ENCODE measurements at regions not wholly inside any gene's neighbourhood (a gene's known extent, or its start where the extent isn't known, plus 50 kb on each side); places are given as distances from the start of the nearest gene placed in this dataset.

- H3K27me3 ChIP-seq (ENCODE audit: control insufficient read depth in 2 of 2, insufficient read depth in 2 of 2, low read length in 2 of 2) = no peaks in the 10 kb centered on the region
- Mint-ChIP-seq H3K9me3 (peaks cover 0 to 2% (median 0%) of the 10 kb centered on the region in 7 donors), H3K4me3 (no peak overlapping the region), H3K4me1 (no peaks in the 10 kb centered on the region), H3K27me3 (ENCODE audit: low read depth in 3 of 3) (peaks cover 0 to 4% (median 3%) of the 10 kb centered on the region in 3 donors), H3K27ac (no peak overlapping the region), H3K36me3 (no peaks in the 10 kb centered on the region)
- no peaks in the 10 kb centered on the region for H3K79me2 ChIP-seq (ENCODE audit: insufficient read depth, low read length)
- TF ChIP-seq CTCF (IDR thresholded peaks at IDR 0.05) = no peak
- H3K9me3 ChIP-seq (replicated peaks in 1 of 2; ENCODE audit: control insufficient read depth in 1 of 2, insufficient read depth in 1 of 2, low read length in 2 of 2) = no peaks in the 10 kb centered on the region
- H3K36me3 ChIP-seq (replicated peaks in 1 of 2; ENCODE audit: control insufficient read depth in 1 of 2, insufficient read depth in 2 of 2, low read length in 2 of 2) = no peaks in the 10 kb centered on the region
- no peak overlapping the region for H3K9ac ChIP-seq (ENCODE audit: insufficient read depth, low read length, poor library complexity, severe bottlenecking)
- intact Hi-C loops (cut with micrococcal nuclease) = no loop called here
- DNase-seq = no peak
- H3K4me3 ChIP-seq (replicated peaks in 1 of 3; ENCODE audit: low read depth in 2 of 3, low read length in 3 of 3) = no peak overlapping the region
- no peak overlapping the region for H2AFZ ChIP-seq (ENCODE audit: insufficient read depth, low read depth, low read length, poor library complexity, severe bottlenecking)
- no peaks in the 10 kb centered on the region for H4K20me1 ChIP-seq (ENCODE audit: insufficient read depth, low read length)
- no CpG with 5 or more reads among the region's 5 CpGs for WGBS (ENCODE audit: insufficient coverage)
- H3K27ac ChIP-seq (ENCODE audit: low read depth in 1 of 2, low read length in 2 of 2) = no peak overlapping the region
- H3K4me1 ChIP-seq (ENCODE audit: control insufficient read depth in 1 of 2, insufficient read depth in 2 of 2, low read length in 2 of 2) = peaks cover 0 to 7% of the 10 kb centered on the region in 2 donors
- no peak overlapping the region for H3K4me2 ChIP-seq (replicated peaks; ENCODE audit: extremely low read depth, low read length, poor library complexity, severe bottlenecking)
These were observed 125.1 kb upstream of the NRP1 start for GRCh38 chr10:33459602-33460001.

- peaks cover 0 to 5% (median 4%) of the 10 kb centered on the region in 7 donors for H3K9me3 Mint-ChIP-seq
- no peak for DNase-seq
- H2AFZ ChIP-seq (ENCODE audit: insufficient read depth, low read depth, low read length, poor library complexity, severe bottlenecking) = no peak overlapping the region
- no peaks in the 10 kb centered on the region for H3K79me2 ChIP-seq (ENCODE audit: insufficient read depth, low read length)
- intact Hi-C loops (cut with micrococcal nuclease) = no loop called here
- H3K36me3 ChIP-seq (replicated peaks in 1 of 2; ENCODE audit: control insufficient read depth in 1 of 2, insufficient read depth in 2 of 2, low read length in 2 of 2) = no peaks in the 10 kb centered on the region
- no peak overlapping the region for H3K4me3 ChIP-seq (replicated peaks in 1 of 3; ENCODE audit: low read depth in 2 of 3, low read length in 3 of 3)
- H3K4me2 ChIP-seq (replicated peaks; ENCODE audit: extremely low read depth, low read length, poor library complexity, severe bottlenecking) = no peak overlapping the region
- no peak overlapping the region for H3K27ac ChIP-seq (ENCODE audit: low read depth in 1 of 2, low read length in 2 of 2)
- no peaks in the 10 kb centered on the region for H3K9me3 ChIP-seq (replicated peaks in 1 of 2; ENCODE audit: control insufficient read depth in 1 of 2, insufficient read depth in 1 of 2, low read length in 2 of 2)
- H3K4me1 ChIP-seq (ENCODE audit: control insufficient read depth in 1 of 2, insufficient read depth in 2 of 2, low read length in 2 of 2) = peaks cover 0 to 7% of the 10 kb centered on the region in 2 donors
- H3K4me3 Mint-ChIP-seq = no peak overlapping the region
- H3K27me3 ChIP-seq (ENCODE audit: control insufficient read depth in 2 of 2, insufficient read depth in 2 of 2, low read length in 2 of 2) = no peaks in the 10 kb centered on the region
- TF ChIP-seq CTCF (IDR thresholded peaks at IDR 0.05) = no peak
- no peaks in the 10 kb centered on the region for H3K4me1 Mint-ChIP-seq
- 73% methylated on average over 1 of the region's 2 CpGs for WGBS (ENCODE audit: insufficient coverage)
- no peak overlapping the region for H3K27ac Mint-ChIP-seq
- no peaks in the 10 kb centered on the region for H3K36me3 Mint-ChIP-seq
- H4K20me1 ChIP-seq (ENCODE audit: insufficient read depth, low read length) = no peaks in the 10 kb centered on the region
- H3K27me3 Mint-ChIP-seq (ENCODE audit: low read depth in 3 of 3) = peaks cover 0 to 4% (median 2%) of the 10 kb centered on the region in 3 donors
- no peak overlapping the region for H3K9ac ChIP-seq (ENCODE audit: insufficient read depth, low read length, poor library complexity, severe bottlenecking)
These were observed 120.6 kb upstream of the NRP1 start for GRCh38 chr10:33455029-33455428.

All from CD14-positive monocyte (primary cell).